ENCODE measurements at regions not wholly inside any gene's neighbourhood (a gene's known extent, or its start where the extent isn't known, plus 50 kb on each side); places are given as distances from the start of the nearest gene placed in this dataset.

DNA sequence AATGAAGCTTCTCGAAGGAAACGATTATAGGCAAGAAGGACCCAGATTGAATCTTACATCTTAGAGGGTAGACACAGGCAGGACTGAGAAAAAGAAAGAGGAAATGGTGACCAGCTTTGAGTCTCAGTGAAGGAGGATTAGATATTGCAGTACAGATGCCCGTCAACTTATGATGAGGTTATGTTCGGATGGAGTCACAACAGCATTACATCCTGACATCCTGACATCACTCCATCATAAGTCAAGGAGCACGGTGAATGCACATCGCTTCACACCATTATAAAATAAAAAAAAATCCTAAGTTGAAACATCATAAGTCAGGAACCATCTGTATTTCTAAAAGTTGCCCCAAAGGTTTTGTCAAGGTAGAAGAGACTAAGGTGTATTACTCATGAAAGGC lies 312.3 kb upstream of the PLXNA2 start:
- no peak overlapping the region for H3K27ac ChIP-seq (ENCODE audit: low read length)
- no peaks in the 10 kb centered on the region for H3K27me3 ChIP-seq (ENCODE audit: control insufficient read depth, insufficient read depth, low read length)
- H3K36me3 ChIP-seq (ENCODE audit: control insufficient read depth, insufficient read depth, low read length): no peaks in the 10 kb centered on the region
- no peaks in the 10 kb centered on the region for H3K4me1 ChIP-seq (ENCODE audit: control insufficient read depth, insufficient read depth, low read length)
- H3K9me3 ChIP-seq (ENCODE audit: control insufficient read depth, insufficient read depth, low read length): no peaks in the 10 kb centered on the region
- H3K4me3 ChIP-seq (ENCODE audit: low read length): no peak overlapping the region
- DNase-seq (ENCODE audit: low read depth, low spot score): no peak
- WGBS (ENCODE audit: insufficient coverage, insufficient read length): no CpG with 5 or more reads among the region's 6 CpGs

GRCh38 chr1:208557046-208557722 lies 313.0 kb upstream of the PLXNA2 start:
- Histone ChIP-seq H3K27me3 (ENCODE audit: control insufficient read depth, insufficient read depth, low read length) (no peaks in the 10 kb centered on the region), H3K4me3 (ENCODE audit: low read length) (no peak overlapping the region), H3K4me1 (ENCODE audit: control insufficient read depth, insufficient read depth, low read length) (no peaks in the 10 kb centered on the region), H3K27ac (ENCODE audit: low read length) (no peak overlapping the region), H3K9me3 (ENCODE audit: control insufficient read depth, insufficient read depth, low read length) (no peaks in the 10 kb centered on the region), H3K36me3 (ENCODE audit: control insufficient read depth, insufficient read depth, low read length) (no peaks in the 10 kb centered on the region)
- DNase-seq (ENCODE audit: low read depth, low spot score): no peak
- no CpG with 5 or more reads among the region's 2 CpGs for WGBS (ENCODE audit: insufficient coverage, insufficient read length)

DNA sequence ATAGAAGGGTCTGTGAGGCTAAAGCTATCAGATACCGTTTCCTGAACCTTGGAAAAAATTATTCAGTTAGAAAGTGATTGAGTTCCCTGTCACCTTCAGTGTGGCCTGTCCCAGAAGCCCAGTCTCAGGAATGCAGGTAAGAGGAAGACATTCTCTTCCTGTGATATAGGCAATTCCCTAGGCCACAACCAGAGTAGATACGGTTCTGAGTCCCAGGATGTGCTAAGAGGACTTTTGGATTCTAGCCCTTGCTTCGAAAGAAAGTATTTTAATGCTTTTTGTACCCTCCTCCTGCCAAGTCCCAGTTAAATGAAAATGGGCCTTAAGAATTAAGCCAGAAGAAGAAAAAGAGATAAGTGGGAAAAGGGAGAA lies 313.5 kb upstream of the PLXNA2 start:
- Histone ChIP-seq H3K27ac (ENCODE audit: low read length) (no peak overlapping the region), H3K4me1 (ENCODE audit: control insufficient read depth, insufficient read depth, low read length) (no peaks in the 10 kb centered on the region), H3K4me3 (ENCODE audit: low read length) (no peak overlapping the region), H3K36me3 (ENCODE audit: control insufficient read depth, insufficient read depth, low read length) (no peaks in the 10 kb centered on the region), H3K9me3 (ENCODE audit: control insufficient read depth, insufficient read depth, low read length) (no peaks in the 10 kb centered on the region), H3K27me3 (ENCODE audit: control insufficient read depth, insufficient read depth, low read length) (no peaks in the 10 kb centered on the region)
- no CpG with 5 or more reads among the region's 3 CpGs for WGBS (ENCODE audit: insufficient coverage, insufficient read length)
- no peak for DNase-seq (ENCODE audit: low read depth, low spot score)

GRCh38 chr1:208559597-208560329 lies 315.6 kb upstream of the PLXNA2 start:
- no peak overlapping the region for H3K27ac ChIP-seq (ENCODE audit: low read length)
- WGBS (ENCODE audit: insufficient coverage, insufficient read length): no CpG with 5 or more reads among the region's 6 CpGs
- no peaks in the 10 kb centered on the region for H3K4me1 ChIP-seq (ENCODE audit: control insufficient read depth, insufficient read depth, low read length)
- no peaks in the 10 kb centered on the region for H3K27me3 ChIP-seq (ENCODE audit: control insufficient read depth, insufficient read depth, low read length)
- no peak overlapping the region for H3K4me3 ChIP-seq (ENCODE audit: low read length)
- no peaks in the 10 kb centered on the region for H3K36me3 ChIP-seq (ENCODE audit: control insufficient read depth, insufficient read depth, low read length)
- no peaks in the 10 kb centered on the region for H3K9me3 ChIP-seq (ENCODE audit: control insufficient read depth, insufficient read depth, low read length)
- DNase-seq (ENCODE audit: low read depth, low spot score): no peak

DNA sequence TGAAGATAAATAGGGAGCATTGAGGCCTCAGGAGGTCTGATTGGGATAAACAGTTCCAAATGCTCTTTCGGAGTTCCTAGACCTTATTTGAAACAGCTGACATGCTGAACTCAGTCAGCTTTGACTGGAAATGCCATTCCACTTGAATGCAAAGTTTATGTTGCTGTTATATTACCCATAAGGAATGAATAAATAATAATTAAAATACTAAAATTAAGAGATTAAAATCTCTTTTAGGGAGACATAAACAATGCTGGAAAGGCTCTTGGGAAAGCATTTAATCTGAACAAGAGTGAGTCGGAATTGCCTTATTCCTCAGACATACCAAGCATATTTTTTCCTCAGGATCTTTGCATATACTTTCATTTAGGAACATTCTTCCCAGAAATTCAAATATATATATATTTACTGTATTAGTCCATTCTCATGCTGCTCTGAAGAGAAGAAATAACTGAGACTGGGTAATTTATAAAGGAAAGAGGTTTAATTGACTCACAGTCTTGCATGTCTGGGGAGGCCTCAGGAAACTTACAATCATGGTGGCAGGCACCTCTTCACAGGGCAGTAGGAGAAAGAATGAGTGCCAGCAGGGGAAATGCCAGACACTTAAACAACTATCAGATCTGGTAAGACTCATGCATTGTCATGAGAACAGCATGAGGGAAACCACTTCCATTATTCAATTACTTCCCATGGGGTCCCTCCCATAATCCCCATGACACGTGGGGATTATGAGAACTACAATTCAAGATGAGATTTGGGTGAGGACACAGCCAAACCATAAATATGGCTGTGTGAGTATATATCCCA lies 318.2 kb upstream of the PLXNA2 start:
- Histone ChIP-seq H3K27me3 (ENCODE audit: control insufficient read depth, insufficient read depth, low read length) (no peaks in the 10 kb centered on the region), H3K9me3 (ENCODE audit: control insufficient read depth, insufficient read depth, low read length) (no peaks in the 10 kb centered on the region), H3K36me3 (ENCODE audit: control insufficient read depth, insufficient read depth, low read length) (no peaks in the 10 kb centered on the region), H3K27ac (ENCODE audit: low read length) (no peak overlapping the region), H3K4me3 (ENCODE audit: low read length) (no peak overlapping the region), H3K4me1 (ENCODE audit: control insufficient read depth, insufficient read depth, low read length) (no peaks in the 10 kb centered on the region)
- no peak for DNase-seq (ENCODE audit: low read depth, low spot score)
- no CpG with 5 or more reads among the region's 3 CpGs for WGBS (ENCODE audit: insufficient coverage, insufficient read length)

DNA sequence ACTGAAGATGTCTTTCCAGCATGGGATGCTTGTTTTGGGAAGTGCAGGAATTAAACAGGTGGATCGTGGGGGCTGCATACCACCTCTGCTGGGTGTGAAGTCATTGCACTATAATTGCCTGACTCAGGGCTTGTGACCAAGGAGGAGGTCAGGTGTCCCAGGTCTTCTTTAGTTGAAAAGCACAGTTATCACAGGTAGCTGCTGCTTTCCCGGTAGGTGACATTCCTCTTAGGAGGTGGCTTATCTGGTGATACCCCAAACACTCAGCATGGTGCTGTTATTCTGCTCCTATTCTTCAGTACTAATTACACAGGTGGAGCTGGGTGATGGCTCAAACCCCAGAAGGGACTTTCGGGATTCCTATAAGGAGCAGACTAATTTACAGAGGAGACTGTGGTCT lies 320.3 kb upstream of the PLXNA2 start:
- no peaks in the 10 kb centered on the region for H3K4me1 ChIP-seq (ENCODE audit: control insufficient read depth, insufficient read depth, low read length)
- no peak overlapping the region for H3K4me3 ChIP-seq (ENCODE audit: low read length)
- H3K27me3 ChIP-seq (ENCODE audit: control insufficient read depth, insufficient read depth, low read length): no peaks in the 10 kb centered on the region
- no peaks in the 10 kb centered on the region for H3K9me3 ChIP-seq (ENCODE audit: control insufficient read depth, insufficient read depth, low read length)
- H3K27ac ChIP-seq (ENCODE audit: low read length): no peak overlapping the region
- WGBS (ENCODE audit: insufficient coverage, insufficient read length): no CpG with 5 or more reads among the region's 3 CpGs
- no peaks in the 10 kb centered on the region for H3K36me3 ChIP-seq (ENCODE audit: control insufficient read depth, insufficient read depth, low read length)
- DNase-seq (ENCODE audit: low read depth, low spot score): no peak

DNA sequence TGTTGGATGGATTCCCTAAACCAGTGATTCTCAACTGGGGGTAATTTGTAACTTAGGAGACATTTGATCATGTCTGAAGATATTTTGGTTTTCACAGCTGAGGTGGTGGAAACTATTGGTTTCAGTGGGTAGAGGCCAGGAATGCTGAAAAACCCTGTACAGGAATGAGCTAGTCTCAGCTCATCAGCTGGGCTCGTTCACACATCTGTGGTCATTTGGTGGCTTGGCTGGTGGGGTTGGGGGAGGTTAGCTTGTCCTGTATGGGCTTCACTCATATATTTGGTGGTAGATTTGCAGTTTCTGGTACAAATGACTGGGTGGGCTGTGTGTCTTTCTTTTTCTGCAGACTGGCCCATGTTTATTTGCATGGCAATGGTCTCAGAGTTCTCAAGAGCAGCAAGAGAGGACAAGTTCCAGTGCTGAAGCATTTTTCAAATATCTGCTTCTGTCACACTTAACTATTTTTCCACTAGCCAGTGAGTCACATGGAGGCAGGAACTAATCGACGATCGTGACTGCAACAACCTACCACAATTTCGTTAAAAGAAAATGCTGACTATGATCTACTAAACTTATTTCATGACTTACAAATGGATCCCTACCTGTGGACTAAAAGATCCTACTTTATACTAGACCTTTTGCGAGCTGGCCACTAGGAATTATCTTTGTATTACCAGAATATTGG lies 321.7 kb upstream of the PLXNA2 start:
- DNase-seq (ENCODE audit: low read depth, low spot score): no peak
- Histone ChIP-seq H3K27me3 (ENCODE audit: control insufficient read depth, insufficient read depth, low read length) (no peaks in the 10 kb centered on the region), H3K4me1 (ENCODE audit: control insufficient read depth, insufficient read depth, low read length) (no peaks in the 10 kb centered on the region), H3K4me3 (ENCODE audit: low read length) (no peak overlapping the region), H3K36me3 (ENCODE audit: control insufficient read depth, insufficient read depth, low read length) (no peaks in the 10 kb centered on the region), H3K9me3 (ENCODE audit: control insufficient read depth, insufficient read depth, low read length) (no peaks in the 10 kb centered on the region), H3K27ac (ENCODE audit: low read length) (no peak overlapping the region)
- no CpG with 5 or more reads among the region's 6 CpGs for WGBS (ENCODE audit: insufficient coverage, insufficient read length)

GRCh38 chr1:208569181-208569580 lies 325.0 kb upstream of the PLXNA2 start:
- no peaks in the 10 kb centered on the region for H3K9me3 ChIP-seq (ENCODE audit: control insufficient read depth, insufficient read depth, low read length)
- no peaks in the 10 kb centered on the region for H3K27me3 ChIP-seq (ENCODE audit: control insufficient read depth, insufficient read depth, low read length)
- no peak overlapping the region for H3K27ac ChIP-seq (ENCODE audit: low read length)
- no CpG with 5 or more reads among the region's 1 CpG for WGBS (ENCODE audit: insufficient coverage, insufficient read length)
- no peaks in the 10 kb centered on the region for H3K36me3 ChIP-seq (ENCODE audit: control insufficient read depth, insufficient read depth, low read length)
- no peak for DNase-seq (ENCODE audit: low read depth, low spot score)
- no peak overlapping the region for H3K4me3 ChIP-seq (ENCODE audit: low read length)
- H3K4me1 ChIP-seq (ENCODE audit: control insufficient read depth, insufficient read depth, low read length): no peaks in the 10 kb centered on the region

GRCh38 chr1:208570362-208570761 lies 326.2 kb upstream of the PLXNA2 start:
- DNase-seq (ENCODE audit: low read depth, low spot score): no peak
- H3K36me3 ChIP-seq (ENCODE audit: control insufficient read depth, insufficient read depth, low read length): no peaks in the 10 kb centered on the region
- no CpG with 5 or more reads among the region's 5 CpGs for WGBS (ENCODE audit: insufficient coverage, insufficient read length)
- no peak overlapping the region for H3K27ac ChIP-seq (ENCODE audit: low read length)
- no peaks in the 10 kb centered on the region for H3K9me3 ChIP-seq (ENCODE audit: control insufficient read depth, insufficient read depth, low read length)
- no peaks in the 10 kb centered on the region for H3K4me1 ChIP-seq (ENCODE audit: control insufficient read depth, insufficient read depth, low read length)
- H3K4me3 ChIP-seq (ENCODE audit: low read length): no peak overlapping the region
- H3K27me3 ChIP-seq (ENCODE audit: control insufficient read depth, insufficient read depth, low read length): no peaks in the 10 kb centered on the region

- no CpG with 5 or more reads among the region's 4 CpGs for WGBS (ENCODE audit: insufficient coverage, insufficient read length)
- no peak for DNase-seq (ENCODE audit: low read depth, low spot score)
- Histone ChIP-seq H3K9me3 (ENCODE audit: control insufficient read depth, insufficient read depth, low read length) (no peaks in the 10 kb centered on the region), H3K4me3 (ENCODE audit: low read length) (no peak overlapping the region), H3K36me3 (ENCODE audit: control insufficient read depth, insufficient read depth, low read length) (no peaks in the 10 kb centered on the region), H3K4me1 (ENCODE audit: control insufficient read depth, insufficient read depth, low read length) (no peaks in the 10 kb centered on the region), H3K27me3 (ENCODE audit: control insufficient read depth, insufficient read depth, low read length) (no peaks in the 10 kb centered on the region), H3K27ac (ENCODE audit: low read length) (no peak overlapping the region)
Observed at GRCh38 chr1:208576425-208576824, 332.2 kb upstream of the PLXNA2 start.
